Natural killer cell (primary cell): ENCODE measurements at regions not wholly inside any gene's neighbourhood (a gene's known extent, or its start where the extent isn't known, plus 50 kb on each side); places are given as distances from the start of the nearest gene placed in this dataset.

ENCODE experiments used
- ATAC-seq, 3 donors: fragments of 150-1000 bp in 2 of 3; fragments of 200-7000 bp in 1 of 3; cut with Tn5 transposase; 1 replicate in 1 of 3; 2 replicates in 2 of 3; pipeline ENCODE4 v1.10.0; 2021; ENCODE audit warnings: mild to moderate bottlenecking in 2 of 3, moderate library complexity in 2 of 3
- DNase-seq, 2 donors: peaks; one replicate each; pipeline versions ENCODE4 v3.0.0 to v3.0.0-alpha.2; 2013 to 2021; ENCODE audit warnings: mixed read lengths in 1 of 2
- H3K27ac ChIP-seq: one replicate; pipeline ENCODE4 v1.5.1; 2013; ENCODE audit warnings: mild to moderate bottlenecking, low read length
- H3K27me3 ChIP-seq: one replicate; pipeline ENCODE4 v1.6.1; 2013; ENCODE audit warnings: low read length; ENCODE audit not compliant: control insufficient read depth, insufficient read depth
- H3K36me3 ChIP-seq: one replicate; pipeline ENCODE4 v1.6.1; 2013; ENCODE audit warnings: low read length; ENCODE audit not compliant: control insufficient read depth, insufficient read depth
- H3K4me1 ChIP-seq: one replicate; pipeline ENCODE4 v1.6.1; 2013; ENCODE audit warnings: low read length; ENCODE audit not compliant: control insufficient read depth, insufficient read depth
- H3K4me3 ChIP-seq: one replicate; pipeline ENCODE4 v1.5.1; 2013; ENCODE audit warnings: low read length
- H3K9me3 ChIP-seq: one replicate; pipeline ENCODE4 v1.6.1; 2013; ENCODE audit warnings: low read length; ENCODE audit not compliant: control insufficient read depth, insufficient read depth
- H3K27ac Mint-ChIP-seq, 2 donors: one replicate each; pipeline ENCODE4 v1.8.0; 2022; ENCODE audit warnings: mild to moderate bottlenecking in 2 of 2, mixed read lengths in 2 of 2, moderate library complexity in 1 of 2
- H3K27me3 Mint-ChIP-seq, 2 donors: one replicate each; pipeline ENCODE4 v1.8.0; 2022; ENCODE audit warnings: low read depth in 2 of 2, mixed read lengths in 2 of 2
- H3K36me3 Mint-ChIP-seq: one replicate; pipeline ENCODE4 v1.8.0; 2022; ENCODE audit warnings: mixed read lengths
- H3K4me1 Mint-ChIP-seq, 2 donors: one replicate each; pipeline ENCODE4 v1.8.0; 2022; ENCODE audit warnings: mixed read lengths in 2 of 2
- H3K4me3 Mint-ChIP-seq: one replicate; pipeline ENCODE4 v1.8.0; 2022; ENCODE audit warnings: mild to moderate bottlenecking, moderate library complexity, mixed read lengths
- H3K9me3 Mint-ChIP-seq, 2 donors: one replicate each; pipeline ENCODE4 v1.8.0; 2022; ENCODE audit warnings: mixed read lengths in 2 of 2
- CTCF ChIP-seq: fragments of 200-600 bp; IDR thresholded peaks from one replicate; pipeline ENCODE4 v1.8.0; 2022; ENCODE audit warnings: antibody characterized with exemption
- WGBS: methylation state at CpG from one replicate; pipeline ENCODE4 v1.1.7; 2013; ENCODE audit warnings: missing lambda C conversion rate; ENCODE audit not compliant: insufficient coverage; 5-methylcytosine and 5-hydroxymethylcytosine counted together
- intact Hi-C: fragments of 100-400 bp; cut with micrococcal nuclease; formaldehyde crosslinking; loops from one replicate; pipeline ENCODE4 v1.14.2; 2022

GRCh38 chr4:159446266-159446976, 343.5 kb downstream of the RAPGEF2 start:
- peak; percentile 56 for TF ChIP-seq CTCF
- H3K27me3 Mint-ChIP-seq: peaks cover 0 to 2% of the 10 kb centered on the region in 2 donors
- H3K36me3 Mint-ChIP-seq: no peaks in the 10 kb centered on the region
- H3K27ac ChIP-seq: no peak overlapping the region
- intact Hi-C loops: no loop called here
- no peaks in the 10 kb centered on the region for H3K9me3 ChIP-seq
- no peak overlapping the region for H3K4me3 ChIP-seq
- H3K4me1 ChIP-seq: no peaks in the 10 kb centered on the region
- H3K27me3 ChIP-seq: no peaks in the 10 kb centered on the region
- no peak overlapping the region for H3K4me3 Mint-ChIP-seq
- H3K9me3 Mint-ChIP-seq: no peaks in the 10 kb centered on the region
- DNase-seq (peak in 1 of 2 donors; percentile 38), ATAC-seq (peak; percentile 76 to 86 (median 77))
- H3K36me3 ChIP-seq: no peaks in the 10 kb centered on the region
- H3K27ac Mint-ChIP-seq: no peak overlapping the region
- 66% methylated on average over 5 of the region's 6 CpGs for WGBS
- no peaks in the 10 kb centered on the region for H3K4me1 Mint-ChIP-seq

GRCh38 chr4:159447296-159447695, 344.4 kb downstream of the RAPGEF2 start:
- TF ChIP-seq CTCF: no peak
- no peak overlapping the region for H3K27ac ChIP-seq
- Mint-ChIP-seq H3K4me3 (no peak overlapping the region), H3K27me3 (peaks cover 0 to 2% of the 10 kb centered on the region in 2 donors), H3K36me3 (no peaks in the 10 kb centered on the region), H3K9me3 (no peaks in the 10 kb centered on the region), H3K27ac (no peak overlapping the region), H3K4me1 (no peaks in the 10 kb centered on the region)
- H3K4me1 ChIP-seq: no peaks in the 10 kb centered on the region
- no peaks in the 10 kb centered on the region for H3K27me3 ChIP-seq
- 91% methylated on average over 2 of the region's 4 CpGs for WGBS
- H3K36me3 ChIP-seq: no peaks in the 10 kb centered on the region
- no peak overlapping the region for H3K4me3 ChIP-seq
- intact Hi-C loops: no loop called here
- ATAC-seq (no peak), DNase-seq (no peak)
- no peaks in the 10 kb centered on the region for H3K9me3 ChIP-seq

GRCh38 chr4:159451006-159451405, 348.1 kb downstream of the RAPGEF2 start:
- Mint-ChIP-seq H3K36me3 (no peaks in the 10 kb centered on the region), H3K4me3 (no peak overlapping the region), H3K27ac (no peak overlapping the region), H3K4me1 (no peaks in the 10 kb centered on the region), H3K9me3 (no peaks in the 10 kb centered on the region), H3K27me3 (peaks cover 0 to 2% of the 10 kb centered on the region in 2 donors)
- intact Hi-C loops: no loop called here
- TF ChIP-seq CTCF: no peak
- no peak overlapping the region for H3K27ac ChIP-seq
- ATAC-seq (no peak), DNase-seq (no peak)
- no peaks in the 10 kb centered on the region for H3K4me1 ChIP-seq
- WGBS: 91% methylated on average over 1 of the region's 2 CpGs
- H3K27me3 ChIP-seq: no peaks in the 10 kb centered on the region
- no peaks in the 10 kb centered on the region for H3K9me3 ChIP-seq
- no peaks in the 10 kb centered on the region for H3K36me3 ChIP-seq
- H3K4me3 ChIP-seq: no peak overlapping the region
